DND-41 (cell line): ENCODE measurements at regions not wholly inside any gene's neighbourhood (a gene's known extent, or its start where the extent isn't known, plus 50 kb on each side); places are given as distances from the start of the nearest gene placed in this dataset.

ENCODE experiments used
- ATAC-seq: fragments of 200-7000 bp; cut with Tn5 transposase; 3 replicates; pipeline ENCODE4 v1.9.1; 2021; ENCODE audit warnings: low read depth; ENCODE audit not compliant: insufficient read depth
- DNase-seq: peaks from one replicate; pipeline ENCODE4 v3.0.0-alpha.2; 2020
- H2AFZ ChIP-seq: 2 replicates; pipeline ENCODE4 v1.6.0; 2012; ENCODE audit warnings: low read depth, low read length
- H3K27ac ChIP-seq: 2 replicates; pipeline ENCODE4 v1.5.1; 2012; ENCODE audit warnings: low read length, inconsistent platforms
- H3K27me3 ChIP-seq: fragments of 200-600 bp; sonication (generic); 2 replicates; pipeline ENCODE4 v1.6.0; 2012; ENCODE audit warnings: low read length, mild to moderate bottlenecking, inconsistent platforms; ENCODE audit not compliant: insufficient read depth, poor library complexity
- H3K36me3 ChIP-seq: 2 replicates; pipeline ENCODE4 v1.5.1; 2012; ENCODE audit warnings: low read length, inconsistent platforms; ENCODE audit not compliant: insufficient read depth
- H3K4me1 ChIP-seq: 2 replicates; pipeline ENCODE4 v1.5.1; 2012; ENCODE audit warnings: mild to moderate bottlenecking, low read length; ENCODE audit not compliant: insufficient read depth
- H3K4me2 ChIP-seq: 2 replicates; pipeline ENCODE4 v1.6.0; 2012; ENCODE audit warnings: mild to moderate bottlenecking, moderate library complexity, low read length, inconsistent platforms; ENCODE audit not compliant: insufficient read depth
- H3K4me3 ChIP-seq, 2 experiments: fragments of 200-600 bp in 1 of 2; shearing (Covaris generic) in 1 of 2; 2 replicates each; pipeline ENCODE4 v1.5.1; 2012 to 2016; ENCODE audit warnings: inconsistent platforms in 2 of 2, low read length in 2 of 2, mild to moderate bottlenecking in 2 of 2, low read depth in 1 of 2, moderate library complexity in 1 of 2
- H3K79me2 ChIP-seq: 2 replicates; pipeline ENCODE4 v1.6.0; 2012; ENCODE audit warnings: low read length, inconsistent platforms; ENCODE audit not compliant: insufficient read depth
- H3K9ac ChIP-seq: 2 replicates; pipeline ENCODE4 v1.6.0; 2012; ENCODE audit warnings: low read depth, mild to moderate bottlenecking, inconsistent platforms, low read length, moderate library complexity
- H3K9me3 ChIP-seq: 2 replicates; pipeline ENCODE4 v1.5.1; 2012; ENCODE audit warnings: low read length, moderate library complexity, mild to moderate bottlenecking, inconsistent platforms; ENCODE audit not compliant: insufficient read depth, severe bottlenecking
- H4K20me1 ChIP-seq: 2 replicates; pipeline ENCODE4 v1.6.0; 2012; ENCODE audit warnings: low read length; ENCODE audit not compliant: insufficient read depth
- CTCF ChIP-seq: IDR thresholded peaks from 2 replicates; pipeline ENCODE4 v1.5.1; 2012; ENCODE audit warnings: borderline replicate concordance, low read length, moderate library complexity, mild to moderate bottlenecking; ENCODE audit not compliant: poor library complexity, severe bottlenecking; ENCODE audit errors: extremely low read depth
- EZH2 ChIP-seq: IDR thresholded peaks from 3 replicates; pipeline ENCODE4 v1.6.1; 2012; ENCODE audit warnings: borderline replicate concordance, low read depth, mild to moderate bottlenecking, moderate library complexity, low read length, inconsistent platforms; ENCODE audit not compliant: severe bottlenecking

- H3K27ac ChIP-seq: no peak overlapping the region
- no peak overlapping the region for H3K4me2 ChIP-seq
- no peak overlapping the region for H3K9ac ChIP-seq
- no peaks in the 10 kb centered on the region for H4K20me1 ChIP-seq
- H3K79me2 ChIP-seq: no peaks in the 10 kb centered on the region
- no peak overlapping the region for H3K4me3 ChIP-seq
- no peaks in the 10 kb centered on the region for H3K4me1 ChIP-seq
- H2AFZ ChIP-seq: no peak overlapping the region
- no peaks in the 10 kb centered on the region for H3K36me3 ChIP-seq
- no peaks in the 10 kb centered on the region for H3K9me3 ChIP-seq
- no peak for DNase-seq
- no peak for TF ChIP-seq EZH2
- no peaks in the 10 kb centered on the region for H3K27me3 ChIP-seq
- no peak for ATAC-seq
Measured at GRCh38 chr2:52916981-52917380, 850.6 kb upstream of the CHAC2 start.

GRCh38 chr2:52904355-52904891 lies 863.2 kb upstream of the CHAC2 start:
- no peak overlapping the region for H3K9ac ChIP-seq
- ATAC-seq: no peak
- H2AFZ ChIP-seq: no peak overlapping the region
- no peaks in the 10 kb centered on the region for H3K36me3 ChIP-seq
- H4K20me1 ChIP-seq: no peaks in the 10 kb centered on the region
- H3K27me3 ChIP-seq: no peaks in the 10 kb centered on the region
- H3K4me3 ChIP-seq: no peak overlapping the region
- no peaks in the 10 kb centered on the region for H3K79me2 ChIP-seq
- no peak overlapping the region for H3K4me2 ChIP-seq
- no peaks in the 10 kb centered on the region for H3K9me3 ChIP-seq
- no peak overlapping the region for H3K27ac ChIP-seq
- TF ChIP-seq EZH2 (no peak), CTCF (no peak)
- no peaks in the 10 kb centered on the region for H3K4me1 ChIP-seq
- no peak for DNase-seq

GRCh38 chr2:52897511-52898044 lies 870.0 kb upstream of the CHAC2 start:
- TF ChIP-seq CTCF: no peak
- H3K4me3 ChIP-seq: no peak overlapping the region
- no peak overlapping the region for H2AFZ ChIP-seq
- peaks cover 8% of the 10 kb centered on the region for H3K9me3 ChIP-seq
- H3K36me3 ChIP-seq: no peaks in the 10 kb centered on the region
- H3K79me2 ChIP-seq: no peaks in the 10 kb centered on the region
- H3K27me3 ChIP-seq: no peaks in the 10 kb centered on the region
- no peak overlapping the region for H3K9ac ChIP-seq
- DNase-seq (no peak), ATAC-seq (no peak)
- H3K27ac ChIP-seq: no peak overlapping the region
- no peak overlapping the region for H3K4me2 ChIP-seq
- H4K20me1 ChIP-seq: no peaks in the 10 kb centered on the region
- no peaks in the 10 kb centered on the region for H3K4me1 ChIP-seq

GRCh38 chr2:52895726-52896340 lies 871.8 kb upstream of the CHAC2 start:
- H3K79me2 ChIP-seq: no peaks in the 10 kb centered on the region
- no peak overlapping the region for H3K4me3 ChIP-seq
- H3K36me3 ChIP-seq: no peaks in the 10 kb centered on the region
- no peak overlapping the region for H3K4me2 ChIP-seq
- DNase-seq: no peak
- ATAC-seq: no peak
- H2AFZ ChIP-seq: no peak overlapping the region
- no peak overlapping the region for H3K9ac ChIP-seq
- no peaks in the 10 kb centered on the region for H4K20me1 ChIP-seq
- H3K27ac ChIP-seq: no peak overlapping the region
- no peak for TF ChIP-seq CTCF
- no peak for TF ChIP-seq EZH2
- H3K9me3 ChIP-seq: peaks cover 8% of the 10 kb centered on the region
- no peaks in the 10 kb centered on the region for H3K4me1 ChIP-seq
- H3K27me3 ChIP-seq: no peaks in the 10 kb centered on the region
